ENCODE measurements at regions not wholly inside any gene's neighbourhood (a gene's known extent, or its start where the extent isn't known, plus 50 kb on each side); places are given as distances from the start of the nearest gene placed in this dataset.
"Not testable (repeated sequence)": the region's sequence is repeated elsewhere in the genome, so short reads cannot be mapped to it uniquely, and the experiment has no call there.

GRCh38 chr6:48638796-48639195, 527.8 kb upstream of the PTCHD4 start:
- TF ChIP-seq CTCF (IDR thresholded peaks at IDR 0.05; ENCODE audit: low read length); EZH2 (IDR thresholded peaks at IDR 0.05; ENCODE audit: borderline replicate concordance, low read length): not testable (repeated sequence)

Measured in OCI-LY1 (cell line).